Left renal cortex interstitium (tissue), 4 donors: ENCODE measurements at regions not wholly inside any gene's neighbourhood (a gene's known extent, or its start where the extent isn't known, plus 50 kb on each side); places are given as distances from the start of the nearest gene placed in this dataset.

ENCODE experiments used
- DNase-seq, 4 donors: peaks; one replicate each; pipeline ENCODE4 v3.0.0-alpha.2; 2013; ENCODE audit warnings: low read depth in 4 of 4, low spot score in 2 of 4, missing footprints in 1 of 4

- no peak for DNase-seq
These were observed 776.3 kb downstream of the TUSC7 start for GRCh38 chr3:117485841-117486240.

- DNase-seq: no peak
These were observed 777.4 kb downstream of the TUSC7 start for GRCh38 chr3:117486719-117487716.

GRCh38 chr3:117488983-117489382 lies 779.4 kb downstream of the TUSC7 start:
- DNase-seq: no peak

GRCh38 chr3:117489663-117490079 lies 780.1 kb downstream of the TUSC7 start:
- no peak for DNase-seq

- DNase-seq: no peak
These were observed 781.1 kb downstream of the TUSC7 start for GRCh38 chr3:117490716-117491115.

- DNase-seq: no peak
These were observed 786.0 kb downstream of the TUSC7 start for GRCh38 chr3:117495620-117496019.

GRCh38 chr3:117499189-117499870 lies 789.8 kb downstream of the TUSC7 start:
- no peak for DNase-seq

- no peak for DNase-seq
These were observed 798.4 kb downstream of the TUSC7 start for GRCh38 chr3:117507958-117508357.

GRCh38 chr3:117509858-117510257 lies 800.3 kb downstream of the TUSC7 start:
- no peak for DNase-seq

GRCh38 chr3:117510396-117510795 lies 800.8 kb downstream of the TUSC7 start:
- no peak for DNase-seq

GRCh38 chr3:117512975-117513374 lies 803.4 kb downstream of the TUSC7 start:
- no peak for DNase-seq

- DNase-seq: no peak
These were observed 805.7 kb downstream of the TUSC7 start for GRCh38 chr3:117515309-117515708.

- DNase-seq: no peak
These were observed 808.8 kb downstream of the TUSC7 start for GRCh38 chr3:117518364-117518763.

GRCh38 chr3:117519776-117520175 lies 810.2 kb downstream of the TUSC7 start:
- no peak for DNase-seq

GRCh38 chr3:117520582-117520981 lies 811.0 kb downstream of the TUSC7 start:
- DNase-seq: no peak

- DNase-seq: no peak
These were observed 813.8 kb downstream of the TUSC7 start for GRCh38 chr3:117523418-117523817.

- no peak for DNase-seq
These were observed 815.3 kb downstream of the TUSC7 start for GRCh38 chr3:117524890-117525289.

- DNase-seq: no peak
These were observed 817.0 kb downstream of the TUSC7 start for GRCh38 chr3:117526470-117527079.

- DNase-seq: no peak
These were observed 817.8 kb downstream of the TUSC7 start for GRCh38 chr3:117527346-117527745.

GRCh38 chr3:117528688-117529087 lies 819.1 kb downstream of the TUSC7 start:
- DNase-seq: no peak

GRCh38 chr3:117531078-117531767 lies 821.6 kb downstream of the TUSC7 start:
- no peak for DNase-seq
